ENCODE measurements at regions not wholly inside any gene's neighbourhood (a gene's known extent, or its start where the extent isn't known, plus 50 kb on each side); places are given as distances from the start of the nearest gene placed in this dataset.

GRCh38 chr5:72046106-72046505 lies 61.2 kb upstream of the MAP1B start:
- TF ChIP-seq POLR2A (IDR thresholded peaks at IDR 0.05): no peak
- no peak for TF ChIP-seq CTCF (IDR thresholded peaks at IDR 0.05)
